ENCODE measurements at regions not wholly inside any gene's neighbourhood (a gene's known extent, or its start where the extent isn't known, plus 50 kb on each side); places are given as distances from the start of the nearest gene placed in this dataset.

DNA sequence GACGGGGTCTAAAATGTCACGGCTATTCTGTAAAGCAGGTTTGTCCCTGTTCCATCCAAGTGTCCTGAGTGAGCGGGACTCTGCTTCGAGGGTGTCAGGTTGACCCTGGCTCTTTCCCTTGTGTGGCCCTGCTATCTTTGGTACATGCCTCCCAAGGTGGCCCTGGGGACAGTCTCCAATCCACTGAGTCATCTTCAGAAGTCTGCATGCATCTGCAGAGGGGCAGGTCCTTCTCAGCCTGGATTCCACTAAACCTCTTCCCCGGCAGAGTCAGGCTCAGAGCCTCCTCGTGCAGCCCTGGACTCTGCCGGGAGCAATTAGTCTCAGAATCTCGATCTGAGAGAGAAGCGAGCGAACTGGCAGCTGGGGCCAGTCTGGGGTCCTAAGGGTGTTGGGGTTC lies 50.1 kb upstream of the KCNJ15 start:
- DNase-seq, result no peak
